GM13976 (cell line): ENCODE measurements at regions not wholly inside any gene's neighbourhood (a gene's known extent, or its start where the extent isn't known, plus 50 kb on each side); places are given as distances from the start of the nearest gene placed in this dataset.

Experiments used
- DNase-seq: peaks from one replicate; pipeline ENCODE4 v3.0.0; 2012; ENCODE audit warnings: low spot score
- in situ Hi-C: fragments of 300-500 bp; cut with MboI; formaldehyde crosslinking; loops from one replicate; pipeline ENCODE4 v1.12.0; 2022; ENCODE audit warnings: low sequenced_read_pairs, mixed read lengths, inconsistent platforms; ENCODE audit not compliant: unreplicated experiment
- TF ChIP-seq, protein P1 (sequence below): IDR thresholded peaks from 2 replicates; pipeline ENCODE4 v1.5.1; 2012; ENCODE audit warnings: borderline replicate concordance, mild to moderate bottlenecking; ENCODE audit not compliant: insufficient read depth; ENCODE audit errors: extremely low read depth, missing control alignments, control extremely low read depth

DNA sequence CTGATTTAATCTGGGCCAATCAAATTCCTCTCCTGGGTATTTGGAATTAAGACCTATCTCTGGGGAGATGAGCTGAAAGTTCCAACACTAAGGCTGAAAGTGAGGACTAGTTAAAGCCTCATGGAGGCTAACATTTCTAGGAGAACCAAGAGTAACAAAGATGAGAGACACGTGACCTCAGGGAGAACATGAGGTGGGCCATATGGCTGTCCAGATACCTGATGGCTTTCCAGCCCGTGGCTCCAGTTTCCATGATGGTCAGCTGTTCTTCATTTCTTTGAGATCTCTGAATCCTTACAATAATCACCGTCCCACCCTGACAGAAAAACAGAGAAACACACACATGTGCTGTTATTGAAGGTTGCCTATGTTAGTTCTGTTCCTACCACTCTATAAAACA lies 66.1 kb downstream of the LEPR start:
- TF ChIP-seq, protein P1, sequence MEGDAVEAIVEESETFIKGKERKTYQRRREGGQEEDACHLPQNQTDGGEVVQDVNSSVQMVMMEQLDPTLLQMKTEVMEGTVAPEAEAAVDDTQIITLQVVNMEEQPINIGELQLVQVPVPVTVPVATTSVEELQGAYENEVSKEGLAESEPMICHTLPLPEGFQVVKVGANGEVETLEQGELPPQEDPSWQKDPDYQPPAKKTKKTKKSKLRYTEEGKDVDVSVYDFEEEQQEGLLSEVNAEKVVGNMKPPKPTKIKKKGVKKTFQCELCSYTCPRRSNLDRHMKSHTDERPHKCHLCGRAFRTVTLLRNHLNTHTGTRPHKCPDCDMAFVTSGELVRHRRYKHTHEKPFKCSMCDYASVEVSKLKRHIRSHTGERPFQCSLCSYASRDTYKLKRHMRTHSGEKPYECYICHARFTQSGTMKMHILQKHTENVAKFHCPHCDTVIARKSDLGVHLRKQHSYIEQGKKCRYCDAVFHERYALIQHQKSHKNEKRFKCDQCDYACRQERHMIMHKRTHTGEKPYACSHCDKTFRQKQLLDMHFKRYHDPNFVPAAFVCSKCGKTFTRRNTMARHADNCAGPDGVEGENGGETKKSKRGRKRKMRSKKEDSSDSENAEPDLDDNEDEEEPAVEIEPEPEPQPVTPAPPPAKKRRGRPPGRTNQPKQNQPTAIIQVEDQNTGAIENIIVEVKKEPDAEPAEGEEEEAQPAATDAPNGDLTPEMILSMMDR, result no peak
- in situ Hi-C loops, result no loop called here
- DNase-seq, result no peak

DNA sequence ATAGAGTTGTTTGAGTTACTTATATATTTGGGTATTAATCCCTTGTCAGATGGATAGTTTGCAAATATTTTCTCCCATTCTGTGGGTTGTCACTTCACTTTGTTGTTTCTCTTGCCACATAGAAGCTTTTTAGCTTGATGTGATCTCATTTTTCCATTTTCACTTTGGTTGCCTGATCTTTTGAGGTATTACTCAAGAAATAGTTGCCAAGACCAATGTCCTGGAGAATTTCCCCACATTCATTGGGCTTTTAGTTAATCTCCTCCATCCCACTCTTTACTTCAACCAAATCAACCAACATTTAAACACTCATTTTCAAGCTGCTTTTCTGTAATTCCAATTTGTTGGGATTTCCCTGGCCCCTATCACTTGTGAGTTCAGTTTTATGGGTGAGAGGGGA lies 69.0 kb downstream of the LEPR start:
- DNase-seq, result no peak
- TF ChIP-seq, protein P1, result no peak
- in situ Hi-C loops, result no loop called here

DNA sequence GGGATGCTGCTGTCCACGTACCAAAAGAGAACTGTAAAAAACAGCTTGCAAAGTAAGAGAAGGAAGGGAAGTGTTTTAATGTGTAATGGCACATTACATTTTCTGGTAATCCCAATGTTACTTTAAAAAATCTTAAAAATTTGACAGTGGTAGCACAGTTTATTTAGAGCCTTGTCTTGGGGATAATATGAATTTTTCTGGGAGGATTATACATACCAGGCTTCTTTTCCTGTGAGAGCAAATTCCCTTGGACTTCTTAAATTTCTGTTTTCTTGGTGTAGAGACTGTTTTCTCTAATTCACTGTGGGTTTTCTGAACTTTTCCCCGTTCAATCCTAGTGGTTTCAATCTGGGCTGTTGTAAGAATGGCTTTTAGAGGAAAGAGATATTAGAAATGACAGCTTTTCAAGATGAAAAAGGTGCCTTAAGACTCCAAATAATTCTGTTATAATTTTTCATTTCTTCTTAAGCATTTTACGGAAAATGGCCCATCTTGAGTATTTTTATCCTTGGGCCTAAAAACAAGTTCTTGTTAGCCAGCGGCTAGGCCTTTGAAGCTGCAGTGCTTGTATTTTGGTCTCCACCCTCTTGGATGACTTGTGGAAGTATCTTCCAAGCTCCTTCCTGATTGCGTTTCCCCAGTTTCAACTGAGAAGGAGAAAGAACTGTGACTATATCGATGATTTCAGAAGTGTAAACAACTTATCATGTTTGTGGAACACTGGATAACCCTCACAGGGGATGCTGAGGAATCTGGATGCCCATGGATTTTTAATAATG lies 70.0 kb downstream of the LEPR start:
- no peak for DNase-seq
- TF ChIP-seq, protein P1, result no peak
- in situ Hi-C loops, result no loop called here

DNA sequence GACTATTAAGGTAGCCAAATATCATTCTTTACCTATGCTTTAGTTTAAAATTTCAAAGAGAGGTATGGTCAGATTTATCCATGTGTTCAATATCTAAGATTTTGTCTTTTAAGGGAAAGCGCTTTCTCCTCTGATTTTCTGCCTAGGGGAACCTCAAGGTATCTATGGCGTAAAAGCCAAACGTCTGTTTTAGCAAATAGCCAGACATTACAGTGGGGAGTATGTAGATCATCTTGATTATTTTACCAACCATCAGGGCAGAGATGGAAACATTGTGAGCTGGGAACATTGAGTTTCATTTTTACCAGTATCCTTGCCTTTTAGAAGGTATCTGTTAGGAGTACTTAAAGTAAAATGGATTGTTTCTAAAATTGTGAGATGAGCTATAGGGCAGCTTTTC lies 71.0 kb downstream of the LEPR start:
- TF ChIP-seq, protein P1, result no peak
- DNase-seq, result no peak
- in situ Hi-C loops, result no loop called here

DNA sequence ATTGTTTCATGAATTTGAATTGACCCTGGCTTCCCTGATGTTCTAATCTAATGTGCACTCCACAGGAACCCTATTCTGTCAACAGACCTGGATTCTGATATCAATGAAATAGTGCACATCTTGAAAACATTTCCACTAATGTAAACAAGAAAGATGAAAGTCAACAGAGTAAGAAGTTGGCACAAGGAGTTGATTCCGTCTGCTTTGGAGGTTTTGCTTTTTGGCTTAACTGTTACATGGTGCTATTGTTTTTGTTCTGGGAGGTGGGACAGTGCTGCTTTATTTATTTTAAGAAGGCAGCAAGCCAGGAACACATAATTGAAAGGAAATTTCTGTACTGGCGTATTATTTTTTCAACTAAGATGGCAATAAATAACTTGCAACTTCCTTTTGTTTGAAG lies 73.3 kb downstream of the LEPR start:
- TF ChIP-seq, protein P1, result no peak
- in situ Hi-C loops, result no loop called here
- no peak for DNase-seq

DNA sequence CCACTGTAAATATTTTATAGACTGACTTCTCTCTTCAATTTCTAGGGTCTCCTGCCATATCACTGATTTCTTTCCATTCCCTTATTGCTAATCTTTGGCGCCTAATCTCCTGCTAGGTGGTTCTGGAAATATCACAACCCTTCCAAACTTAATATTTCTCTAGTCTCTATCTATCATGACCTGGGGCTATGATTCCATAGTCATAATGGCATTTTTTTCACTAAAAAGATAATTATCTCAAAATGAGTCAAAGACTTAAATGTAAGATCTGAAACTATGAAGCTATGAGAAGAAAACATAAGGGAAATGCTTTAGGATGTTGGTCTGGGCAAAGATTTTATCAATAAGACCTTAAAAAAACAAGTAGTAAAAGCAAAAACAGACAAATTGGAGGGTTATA lies 74.2 kb downstream of the LEPR start:
- TF ChIP-seq, protein P1, result no peak
- in situ Hi-C loops, result no loop called here
- no peak for DNase-seq

DNA sequence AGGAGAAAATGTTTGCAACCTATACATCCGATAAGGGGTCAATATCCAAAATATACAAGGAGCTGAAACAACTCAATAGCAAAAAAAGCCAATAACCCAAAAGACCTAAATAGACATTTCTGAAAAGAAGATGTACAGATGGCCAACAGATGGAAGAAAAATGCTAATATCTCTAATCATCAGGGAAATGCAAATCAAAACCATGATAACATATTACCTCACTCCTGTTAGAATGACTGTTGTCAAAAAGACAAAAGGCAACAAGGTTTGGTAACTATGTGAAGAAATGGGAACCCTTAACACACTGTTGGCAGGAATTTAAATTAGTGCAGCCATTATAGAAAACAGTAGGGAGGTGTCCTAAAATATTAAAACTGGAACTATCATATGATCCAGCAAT lies 74.7 kb downstream of the LEPR start:
- no peak for DNase-seq
- in situ Hi-C loops, result no loop called here
- TF ChIP-seq, protein P1, result no peak
